ENCODE measurements at regions not wholly inside any gene's neighbourhood (a gene's known extent, or its start where the extent isn't known, plus 50 kb on each side); places are given as distances from the start of the nearest gene placed in this dataset.

- peaks cover 5% of the 10 kb centered on the region for H3K27me3 ChIP-seq (replicated peaks)
- in situ Hi-C loops (cut with HindIII; ENCODE audit: low pct_ligation_motif_present, low sequenced_read_pairs), result no loop called here
- no peak for TF ChIP-seq CTCF (IDR thresholded peaks at IDR 0.05; ENCODE audit: low read depth, low read length, missing control alignments)
- H3K36me3 ChIP-seq (replicated peaks), result no peaks in the 10 kb centered on the region
- DNase-seq, result no peak
- H3K27ac ChIP-seq, result no peak overlapping the region
- no peak overlapping the region for H3K4me3 ChIP-seq (ENCODE audit: low read depth, low read length)
These were observed 152.0 kb downstream of the RPS24 start for GRCh38 chr10:78185693-78186055.

- in situ Hi-C loops (cut with HindIII; ENCODE audit: low pct_ligation_motif_present, low sequenced_read_pairs), result no loop called here
- Histone ChIP-seq H3K4me3 (ENCODE audit: low read depth, low read length) (no peak overlapping the region), H3K36me3 (replicated peaks) (no peaks in the 10 kb centered on the region), H3K27ac (no peak overlapping the region), H3K27me3 (replicated peaks) (peaks cover 3% of the 10 kb centered on the region)
- no peak for TF ChIP-seq CTCF (IDR thresholded peaks at IDR 0.05; ENCODE audit: low read depth, low read length, missing control alignments)
- DNase-seq, result no peak
These were observed 152.9 kb downstream of the RPS24 start for GRCh38 chr10:78186572-78186971.

- Histone ChIP-seq H3K27ac (no peak overlapping the region), H3K36me3 (replicated peaks) (no peaks in the 10 kb centered on the region), H3K4me3 (ENCODE audit: low read depth, low read length) (no peak overlapping the region), H3K27me3 (replicated peaks) (peaks cover 1% of the 10 kb centered on the region)
- no peak for TF ChIP-seq CTCF (IDR thresholded peaks at IDR 0.05; ENCODE audit: low read depth, low read length, missing control alignments)
- DNase-seq, result no peak
- in situ Hi-C loops (cut with HindIII; ENCODE audit: low pct_ligation_motif_present, low sequenced_read_pairs), result no loop called here
These were observed 153.7 kb downstream of the RPS24 start for GRCh38 chr10:78187371-78187770.

- peaks cover 1% of the 10 kb centered on the region for H3K27me3 ChIP-seq (replicated peaks)
- H3K36me3 ChIP-seq (replicated peaks), result no peaks in the 10 kb centered on the region
- DNase-seq, result no peak
- H3K4me3 ChIP-seq (ENCODE audit: low read depth, low read length), result no peak overlapping the region
- no peak for TF ChIP-seq CTCF (IDR thresholded peaks at IDR 0.05; ENCODE audit: low read depth, low read length, missing control alignments)
- H3K27ac ChIP-seq, result no peak overlapping the region
- in situ Hi-C loops (cut with HindIII; ENCODE audit: low pct_ligation_motif_present, low sequenced_read_pairs), result no loop called here
These were observed 154.8 kb downstream of the RPS24 start for GRCh38 chr10:78188446-78188845.

GRCh38 chr10:78190051-78190825 is 156.6 kb downstream of the RPS24 start:
- DNase-seq, result no peak
- in situ Hi-C loops (cut with HindIII; ENCODE audit: low pct_ligation_motif_present, low sequenced_read_pairs), result no loop called here
- no peak overlapping the region for H3K4me3 ChIP-seq (ENCODE audit: low read depth, low read length)
- H3K36me3 ChIP-seq (replicated peaks), result no peaks in the 10 kb centered on the region
- no peak overlapping the region for H3K27ac ChIP-seq
- H3K27me3 ChIP-seq (replicated peaks), result peaks cover 1% of the 10 kb centered on the region
- no peak for TF ChIP-seq CTCF (IDR thresholded peaks at IDR 0.05; ENCODE audit: low read depth, low read length, missing control alignments)

GRCh38 chr10:78191301-78191700 is 157.6 kb downstream of the RPS24 start:
- H3K27me3 ChIP-seq (replicated peaks), result peaks cover 1% of the 10 kb centered on the region
- no peak overlapping the region for H3K4me3 ChIP-seq (ENCODE audit: low read depth, low read length)
- in situ Hi-C loops (cut with HindIII; ENCODE audit: low pct_ligation_motif_present, low sequenced_read_pairs), result no loop called here
- DNase-seq, result no peak
- no peak overlapping the region for H3K27ac ChIP-seq
- TF ChIP-seq CTCF (IDR thresholded peaks at IDR 0.05; ENCODE audit: low read depth, low read length, missing control alignments), result no peak
- H3K36me3 ChIP-seq (replicated peaks), result no peaks in the 10 kb centered on the region

Data from brain microvascular endothelial cell (primary cell).